ENCODE measurements at regions not wholly inside any gene's neighbourhood (a gene's known extent, or its start where the extent isn't known, plus 50 kb on each side); places are given as distances from the start of the nearest gene placed in this dataset.

- no peak for DNase-seq (ENCODE audit: low read depth in 2 of 2)
These were observed 100.8 kb upstream of the ASAP2 start for GRCh38 chr2:9105601-9106337.

- no peak for DNase-seq (ENCODE audit: low read depth in 2 of 2)
These were observed 100.3 kb upstream of the MBOAT2 start for GRCh38 chr2:9103663-9104277.

- DNase-seq (ENCODE audit: low read depth in 2 of 2), result no peak
These were observed 99.6 kb upstream of the MBOAT2 start for GRCh38 chr2:9102861-9103662.

- DNase-seq (ENCODE audit: low read depth in 2 of 2), result no peak
These were observed 98.4 kb upstream of the MBOAT2 start for GRCh38 chr2:9101763-9102425.

- DNase-seq (ENCODE audit: low read depth in 2 of 2), result no peak
These were observed 96.8 kb upstream of the MBOAT2 start for GRCh38 chr2:9100080-9100876.

- peak; percentile 10 to 31 for DNase-seq (ENCODE audit: low read depth in 2 of 2)
These were observed 95.9 kb upstream of the MBOAT2 start for GRCh38 chr2:9099341-9099751.

GRCh38 chr2:9097892-9098291 lies 94.4 kb upstream of the MBOAT2 start:
- DNase-seq (ENCODE audit: low read depth in 2 of 2), result no peak

GRCh38 chr2:9097239-9097638 lies 93.8 kb upstream of the MBOAT2 start:
- no peak for DNase-seq (ENCODE audit: low read depth in 2 of 2)

GRCh38 chr2:9096761-9097160 lies 93.3 kb upstream of the MBOAT2 start:
- DNase-seq (ENCODE audit: low read depth in 2 of 2), result no peak

- DNase-seq (ENCODE audit: low read depth in 2 of 2), result no peak
These were observed 92.2 kb upstream of the MBOAT2 start for GRCh38 chr2:9095690-9096089.

GRCh38 chr2:9095226-9095625 lies 91.7 kb upstream of the MBOAT2 start:
- DNase-seq (ENCODE audit: low read depth in 2 of 2), result no peak

GRCh38 chr2:9094117-9094516 lies 90.6 kb upstream of the MBOAT2 start:
- no peak for DNase-seq (ENCODE audit: low read depth in 2 of 2)

GRCh38 chr2:9093324-9093723 lies 89.8 kb upstream of the MBOAT2 start:
- no peak for DNase-seq (ENCODE audit: low read depth in 2 of 2)

GRCh38 chr2:9092383-9093282 lies 89.1 kb upstream of the MBOAT2 start:
- DNase-seq (ENCODE audit: low read depth in 2 of 2), result no peak

GRCh38 chr2:9091811-9092210 lies 88.3 kb upstream of the MBOAT2 start:
- no peak for DNase-seq (ENCODE audit: low read depth in 2 of 2)

GRCh38 chr2:9089831-9090230 lies 86.3 kb upstream of the MBOAT2 start:
- no peak for DNase-seq (ENCODE audit: low read depth in 2 of 2)

GRCh38 chr2:9087121-9087681 lies 83.7 kb upstream of the MBOAT2 start:
- DNase-seq (ENCODE audit: low read depth in 2 of 2), result no peak

GRCh38 chr2:9086465-9086864 lies 83.0 kb upstream of the MBOAT2 start:
- DNase-seq (ENCODE audit: low read depth in 2 of 2), result no peak

GRCh38 chr2:9085353-9085752 lies 81.9 kb upstream of the MBOAT2 start:
- DNase-seq (ENCODE audit: low read depth in 2 of 2), result no peak

GRCh38 chr2:9083287-9083686 lies 79.8 kb upstream of the MBOAT2 start:
- no peak for DNase-seq (ENCODE audit: low read depth in 2 of 2)

Measured in stimulated activated CD8-positive, alpha-beta memory T cell treated with anti-CD3 and anti-CD28 coated beads, Interleukin-15, amount 100 ng/mL, for 48 hours (primary cell).